ENCODE measurements at regions not wholly inside any gene's neighbourhood (a gene's known extent, or its start where the extent isn't known, plus 50 kb on each side); places are given as distances from the start of the nearest gene placed in this dataset.
A peak's percentile ranks its signal among the peaks of the same experiment; 100 is the strongest.

DNA sequence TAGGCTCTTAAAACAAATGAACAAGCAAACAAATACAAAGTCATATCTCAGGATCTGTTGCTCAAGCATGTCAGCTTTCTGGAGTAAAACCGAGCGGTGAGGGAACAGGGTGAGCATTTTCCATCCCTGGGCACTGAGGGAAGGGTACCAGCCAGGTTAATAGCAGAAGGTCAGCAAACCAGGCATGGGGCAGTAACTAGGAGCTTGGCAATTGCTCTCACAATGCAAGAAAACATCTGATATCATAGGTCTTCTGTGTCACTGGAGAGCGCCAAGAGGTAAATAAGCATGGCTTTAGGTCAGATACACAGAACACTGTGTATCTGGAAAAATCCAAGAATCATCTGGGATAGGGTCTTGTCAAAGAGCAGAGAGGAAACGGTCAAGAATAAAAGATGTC, 521.7 kb upstream of the AUTS2 start:
- H3K27ac ChIP-seq (ENCODE audit: low read depth in 1 of 2, low read length in 2 of 2) = peak overlapping the region in 1 of 2 donors; percentile 33
- TF ChIP-seq HNF4A (conservative IDR thresholded peaks at IDR 0.05) (peak in 1 of 2 donors; percentile 70), FOXA1 (IDR thresholded peaks at IDR 0.05) (peak; percentile 54), RXRA (IDR thresholded peaks at IDR 0.05) (peak; percentile 32 to 90), GABPA (IDR thresholded peaks at IDR 0.05 in 1 of 2, conservative IDR thresholded peaks at IDR 0.05 in 1 of 2) (no peak), RAD21 (IDR thresholded peaks at IDR 0.05) (peak in 1 of 2 donors; percentile 40), MAX (IDR thresholded peaks at IDR 0.05) (peak; percentile 51), JUND (IDR thresholded peaks at IDR 0.05) (peak in 1 of 2 donors; percentile 60), FOXA2 (IDR thresholded peaks at IDR 0.05) (peak; percentile 11)
- TF ChIP-seq, protein P1, sequence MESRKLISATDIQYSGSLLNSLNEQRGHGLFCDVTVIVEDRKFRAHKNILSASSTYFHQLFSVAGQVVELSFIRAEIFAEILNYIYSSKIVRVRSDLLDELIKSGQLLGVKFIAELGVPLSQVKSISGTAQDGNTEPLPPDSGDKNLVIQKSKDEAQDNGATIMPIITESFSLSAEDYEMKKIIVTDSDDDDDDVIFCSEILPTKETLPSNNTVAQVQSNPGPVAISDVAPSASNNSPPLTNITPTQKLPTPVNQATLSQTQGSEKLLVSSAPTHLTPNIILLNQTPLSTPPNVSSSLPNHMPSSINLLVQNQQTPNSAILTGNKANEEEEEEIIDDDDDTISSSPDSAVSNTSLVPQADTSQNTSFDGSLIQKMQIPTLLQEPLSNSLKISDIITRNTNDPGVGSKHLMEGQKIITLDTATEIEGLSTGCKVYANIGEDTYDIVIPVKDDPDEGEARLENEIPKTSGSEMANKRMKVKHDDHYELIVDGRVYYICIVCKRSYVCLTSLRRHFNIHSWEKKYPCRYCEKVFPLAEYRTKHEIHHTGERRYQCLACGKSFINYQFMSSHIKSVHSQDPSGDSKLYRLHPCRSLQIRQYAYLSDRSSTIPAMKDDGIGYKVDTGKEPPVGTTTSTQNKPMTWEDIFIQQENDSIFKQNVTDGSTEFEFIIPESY (IDR thresholded peaks at IDR 0.05) = peak; percentile 51
- TF ChIP-seq, protein P2, sequence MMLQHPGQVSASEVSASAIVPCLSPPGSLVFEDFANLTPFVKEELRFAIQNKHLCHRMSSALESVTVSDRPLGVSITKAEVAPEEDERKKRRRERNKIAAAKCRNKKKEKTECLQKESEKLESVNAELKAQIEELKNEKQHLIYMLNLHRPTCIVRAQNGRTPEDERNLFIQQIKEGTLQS (IDR thresholded peaks at IDR 0.05) = no peak
- WGBS = 35% methylated on average over 4 of the region's 4 CpGs
- H3K9me3 ChIP-seq (ENCODE audit: control insufficient read depth in 4 of 4, low read length in 3 of 4) = no peaks in the 10 kb centered on the region
- H3K4me1 ChIP-seq (ENCODE audit: control insufficient read depth in 4 of 4, insufficient read depth in 4 of 4, low read length in 3 of 4) = peaks cover 7 to 26% (median 14%) of the 10 kb centered on the region in 4 donors
- no peak overlapping the region for H3K9ac ChIP-seq (ENCODE audit: low read depth in 1 of 2, low read length in 2 of 2)
- H3K36me3 ChIP-seq (ENCODE audit: control insufficient read depth in 4 of 4, insufficient read depth in 3 of 4, low read depth in 1 of 4, low read length in 3 of 4) = no peaks in the 10 kb centered on the region
- DNase-seq (ENCODE audit: low spot score) = no peak
- H3K4me3 ChIP-seq (ENCODE audit: low read depth in 1 of 3, low read length in 3 of 3) = no peak overlapping the region
- no peaks in the 10 kb centered on the region for H3K27me3 ChIP-seq (ENCODE audit: control insufficient read depth in 4 of 4, insufficient read depth in 4 of 4, low read length in 3 of 4)

DNA sequence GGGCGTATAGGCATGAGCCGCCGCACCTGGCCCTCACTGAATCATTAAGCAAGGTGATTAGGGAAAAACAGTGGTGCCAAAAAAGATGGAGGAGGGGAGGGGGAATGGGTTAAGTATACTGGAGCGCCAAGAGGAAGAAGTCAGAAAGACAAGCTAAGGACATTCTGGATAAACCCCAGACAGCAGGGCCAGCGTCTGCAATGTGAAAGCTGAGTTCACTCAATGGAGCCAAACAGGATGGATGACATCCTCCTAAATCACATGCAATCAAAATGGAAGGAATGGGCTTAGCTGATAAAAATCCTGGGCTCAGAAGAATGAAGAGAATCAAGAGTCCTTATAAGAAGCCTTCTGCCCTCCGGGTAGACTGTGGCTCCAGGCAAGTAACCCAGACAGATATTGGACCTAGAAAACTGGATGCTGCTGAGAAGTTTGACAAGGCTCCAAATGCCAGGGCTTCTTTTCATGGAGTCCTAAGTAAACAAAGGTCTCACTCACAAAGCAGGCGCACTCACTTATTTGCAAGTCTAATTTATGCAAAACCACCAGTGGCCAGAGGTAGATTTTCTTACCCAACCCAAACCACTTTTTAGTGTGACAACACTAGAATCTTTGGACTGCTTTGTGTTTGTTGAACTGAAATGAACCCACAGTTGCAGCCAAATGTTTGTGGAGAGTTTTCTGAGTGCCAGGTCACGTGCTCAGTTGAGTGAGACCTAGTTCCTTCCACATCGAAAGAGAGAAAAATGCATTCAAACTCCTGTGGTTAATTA, 519.1 kb upstream of the AUTS2 start:
- DNase-seq (ENCODE audit: low spot score) = no peak
- 59% methylated on average over 9 of the region's 9 CpGs for WGBS

More for the DNA sequence above, 519.1 kb upstream of the AUTS2 start:
- Histone ChIP-seq H3K36me3 (ENCODE audit: control insufficient read depth in 4 of 4, insufficient read depth in 3 of 4, low read depth in 1 of 4, low read length in 3 of 4) (no peaks in the 10 kb centered on the region), H3K9me3 (ENCODE audit: control insufficient read depth in 4 of 4, low read length in 3 of 4) (no peaks in the 10 kb centered on the region), H3K27ac (ENCODE audit: low read depth in 1 of 2, low read length in 2 of 2) (no peak overlapping the region), H3K27me3 (ENCODE audit: control insufficient read depth in 4 of 4, insufficient read depth in 4 of 4, low read length in 3 of 4) (no peaks in the 10 kb centered on the region), H3K4me1 (ENCODE audit: control insufficient read depth in 4 of 4, insufficient read depth in 4 of 4, low read length in 3 of 4) (peaks cover 7 to 26% (median 14%) of the 10 kb centered on the region in 4 donors), H3K4me3 (ENCODE audit: low read depth in 1 of 3, low read length in 3 of 3) (no peak overlapping the region), H3K9ac (ENCODE audit: low read depth in 1 of 2, low read length in 2 of 2) (no peak overlapping the region)
- TF ChIP-seq TAF1 (conservative IDR thresholded peaks at IDR 0.05) = no peak
- peak; percentile 86 to 88 for TF ChIP-seq HNF4A (conservative IDR thresholded peaks at IDR 0.05)
- peak in 1 of 2 donors; percentile 22 for TF ChIP-seq EGR1 (IDR thresholded peaks at IDR 0.05; ENCODE audit: low read depth in 2 of 2)
- TF ChIP-seq NR2F2 (IDR thresholded peaks at IDR 0.05) = no peak
- no peak for TF ChIP-seq MAX (IDR thresholded peaks at IDR 0.05)
- TF ChIP-seq RAD21 (IDR thresholded peaks at IDR 0.05) = peak; percentile 55 to 61
- TF ChIP-seq CTCF (IDR thresholded peaks at IDR 0.05; ENCODE audit: low read depth, low read length, missing input control) = no peak
- TF ChIP-seq SP1 (IDR thresholded peaks at IDR 0.05) = peak; percentile 80
- TF ChIP-seq, protein P1 (IDR thresholded peaks at IDR 0.05) = no peak
- peak; percentile 71 for TF ChIP-seq FOXA2 (IDR thresholded peaks at IDR 0.05)
- no peak for TF ChIP-seq GABPA (IDR thresholded peaks at IDR 0.05 in 1 of 2, conservative IDR thresholded peaks at IDR 0.05 in 1 of 2)
- TF ChIP-seq JUND (IDR thresholded peaks at IDR 0.05) = peak; percentile 49 to 82
- TF ChIP-seq HNF4G (IDR thresholded peaks at IDR 0.05) = peak; percentile 54
- no peak for TF ChIP-seq FOXA1 (IDR thresholded peaks at IDR 0.05)
- TF ChIP-seq, protein P2 (IDR thresholded peaks at IDR 0.05) = no peak
- TF ChIP-seq, protein P3, sequence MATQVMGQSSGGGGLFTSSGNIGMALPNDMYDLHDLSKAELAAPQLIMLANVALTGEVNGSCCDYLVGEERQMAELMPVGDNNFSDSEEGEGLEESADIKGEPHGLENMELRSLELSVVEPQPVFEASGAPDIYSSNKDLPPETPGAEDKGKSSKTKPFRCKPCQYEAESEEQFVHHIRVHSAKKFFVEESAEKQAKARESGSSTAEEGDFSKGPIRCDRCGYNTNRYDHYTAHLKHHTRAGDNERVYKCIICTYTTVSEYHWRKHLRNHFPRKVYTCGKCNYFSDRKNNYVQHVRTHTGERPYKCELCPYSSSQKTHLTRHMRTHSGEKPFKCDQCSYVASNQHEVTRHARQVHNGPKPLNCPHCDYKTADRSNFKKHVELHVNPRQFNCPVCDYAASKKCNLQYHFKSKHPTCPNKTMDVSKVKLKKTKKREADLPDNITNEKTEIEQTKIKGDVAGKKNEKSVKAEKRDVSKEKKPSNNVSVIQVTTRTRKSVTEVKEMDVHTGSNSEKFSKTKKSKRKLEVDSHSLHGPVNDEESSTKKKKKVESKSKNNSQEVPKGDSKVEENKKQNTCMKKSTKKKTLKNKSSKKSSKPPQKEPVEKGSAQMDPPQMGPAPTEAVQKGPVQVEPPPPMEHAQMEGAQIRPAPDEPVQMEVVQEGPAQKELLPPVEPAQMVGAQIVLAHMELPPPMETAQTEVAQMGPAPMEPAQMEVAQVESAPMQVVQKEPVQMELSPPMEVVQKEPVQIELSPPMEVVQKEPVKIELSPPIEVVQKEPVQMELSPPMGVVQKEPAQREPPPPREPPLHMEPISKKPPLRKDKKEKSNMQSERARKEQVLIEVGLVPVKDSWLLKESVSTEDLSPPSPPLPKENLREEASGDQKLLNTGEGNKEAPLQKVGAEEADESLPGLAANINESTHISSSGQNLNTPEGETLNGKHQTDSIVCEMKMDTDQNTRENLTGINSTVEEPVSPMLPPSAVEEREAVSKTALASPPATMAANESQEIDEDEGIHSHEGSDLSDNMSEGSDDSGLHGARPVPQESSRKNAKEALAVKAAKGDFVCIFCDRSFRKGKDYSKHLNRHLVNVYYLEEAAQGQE (IDR thresholded peaks at IDR 0.05) = peak; percentile 58
- TF ChIP-seq RXRA (IDR thresholded peaks at IDR 0.05) = peak; percentile 95 to 96
- peak; percentile 54 for TF ChIP-seq YY1 (IDR thresholded peaks at IDR 0.05)
